A673 (cell line): ENCODE measurements at regions not wholly inside any gene's neighbourhood (a gene's known extent, or its start where the extent isn't known, plus 50 kb on each side); places are given as distances from the start of the nearest gene placed in this dataset.

Experiments used
- BruUV-seq: library from RNA; stranded (reverse); fragments of 400-500 nt; replicated peaks from 2 replicates; lab custom pipeline; 2021; lab: Mats Ljungman, UMichigan
- CTCF ChIA-PET: fragments of 300-600 bp; sonication (Branson Sonifier 250); formaldehyde crosslinking; loops from one replicate; lab custom pipeline; 2022; ENCODE audit warnings: antibody characterized with exemption; lab: Charles Lee
- POLR2A ChIA-PET: fragments of 300-600 bp; sonication (Branson Sonifier 250); formaldehyde crosslinking; loops from one replicate; lab custom pipeline; 2022; ENCODE audit warnings: antibody characterized with exemption; ENCODE audit not compliant: low non-redundant PET; lab: Charles Lee
- DNase-seq: peaks from one replicate; pipeline ENCODE4 v3.0.0-alpha.2; 2015; ENCODE audit warnings: low spot score
- H3K27ac ChIP-seq: fragments of 200-600 bp; sonication (generic); 2 replicates; pipeline ENCODE4 v1.5.1; 2016; ENCODE audit warnings: mixed run types, low read depth, mild to moderate bottlenecking, mixed read lengths, antibody characterized with exemption, low read length; ENCODE audit not compliant: poor library complexity, severe bottlenecking
- H3K27me3 ChIP-seq: fragments of 200-600 bp; sonication (generic); replicated peaks from 2 replicates; pipeline ENCODE4 v1.6.1; 2017; ENCODE audit warnings: mixed run types, low read depth, mild to moderate bottlenecking, mixed read lengths, antibody characterized with exemption, low read length; ENCODE audit not compliant: insufficient read depth, poor library complexity
- H3K36me3 ChIP-seq: fragments of 200-600 bp; sonication (generic); 2 replicates; pipeline ENCODE4 v1.6.1; 2016; ENCODE audit warnings: mixed run types, mild to moderate bottlenecking, mixed read lengths, antibody characterized with exemption, low read length; ENCODE audit not compliant: insufficient read depth, poor library complexity, severe bottlenecking
- H3K4me1 ChIP-seq: fragments of 200-600 bp; sonication (generic); 2 replicates; pipeline ENCODE4 v1.6.1; 2017; ENCODE audit warnings: mixed run types, mild to moderate bottlenecking, mixed read lengths, antibody characterized with exemption, low read length; ENCODE audit not compliant: insufficient read depth, poor library complexity, severe bottlenecking
- H3K4me3 ChIP-seq: fragments of 200-600 bp; sonication (generic); 2 replicates; pipeline ENCODE4 v1.5.1; 2016; ENCODE audit warnings: low read depth, mixed run types, mild to moderate bottlenecking, mixed read lengths, low read length; ENCODE audit not compliant: poor library complexity, severe bottlenecking
- H3K9me3 ChIP-seq: fragments of 200-600 bp; sonication (generic); 2 replicates; pipeline ENCODE4 v1.6.1; 2016; ENCODE audit warnings: mixed run types, low read depth, mild to moderate bottlenecking, mixed read lengths, antibody characterized with exemption, low read length; ENCODE audit not compliant: poor library complexity, severe bottlenecking
- CTCF ChIP-seq: fragments of 300-800, 200-600 bp; sonication (generic); conservative IDR thresholded peaks from 2 replicates; pipeline ENCODE4 v1.5.1; 2017; ENCODE audit warnings: low read depth, mild to moderate bottlenecking, antibody characterized with exemption, low read length, moderate library complexity, mixed read lengths
- EZH2 ChIP-seq: fragments of 200-600 bp; sonication (generic); IDR thresholded peaks from 2 replicates; pipeline ENCODE4 v1.6.1; 2017; ENCODE audit warnings: borderline replicate concordance, low read depth, mild to moderate bottlenecking, mixed read lengths, antibody characterized with exemption, low read length; ENCODE audit not compliant: poor library complexity, severe bottlenecking
- intact Hi-C: fragments of 100-400 bp; cut with micrococcal nuclease; formaldehyde crosslinking; loops from one replicate; pipeline ENCODE4 v1.10.0; 2022; ENCODE audit not compliant: unreplicated experiment

- CTCF ChIA-PET: no interaction called here
Observed at GRCh38 chr5:13248253-13248652, 696.2 kb downstream of the DNAH5 start.

GRCh38 chr5:13246053-13246452 lies 698.4 kb downstream of the DNAH5 start:
- H3K27ac ChIP-seq: no peak overlapping the region
- CTCF ChIA-PET: no interaction called here
- no TSS peak for BruUV-seq
- no peaks in the 10 kb centered on the region for H3K36me3 ChIP-seq
- intact Hi-C loops: no loop called here
- H3K9me3 ChIP-seq: peaks cover 18% of the 10 kb centered on the region
- H3K27me3 ChIP-seq: no peaks in the 10 kb centered on the region
- no peak overlapping the region for H3K4me3 ChIP-seq
- H3K4me1 ChIP-seq: no peaks in the 10 kb centered on the region
- no peak for DNase-seq
- TF ChIP-seq CTCF: no peak
- no peak for TF ChIP-seq EZH2
- POLR2A ChIA-PET: no interaction called here

More at GRCh38 chr5:13248253-13248652, 696.2 kb downstream of the DNAH5 start:
- Histone ChIP-seq H3K36me3 (no peaks in the 10 kb centered on the region), H3K4me1 (no peaks in the 10 kb centered on the region), H3K27me3 (no peaks in the 10 kb centered on the region), H3K9me3 (peaks cover 5% of the 10 kb centered on the region), H3K4me3 (no peak overlapping the region), H3K27ac (no peak overlapping the region)
- intact Hi-C loops: no loop called here
- DNase-seq: no peak
- no TSS peak for BruUV-seq
- TF ChIP-seq CTCF: no peak
- no peak for TF ChIP-seq EZH2
- POLR2A ChIA-PET: no interaction called here

- Histone ChIP-seq H3K9me3 (peaks cover 19% of the 10 kb centered on the region), H3K27me3 (no peaks in the 10 kb centered on the region), H3K4me3 (no peak overlapping the region), H3K36me3 (no peaks in the 10 kb centered on the region), H3K4me1 (no peaks in the 10 kb centered on the region), H3K27ac (no peak overlapping the region)
- TF ChIP-seq CTCF (no peak), EZH2 (no peak)
- no TSS peak for BruUV-seq
- POLR2A ChIA-PET: no interaction called here
- no peak for DNase-seq
- CTCF ChIA-PET: no interaction called here
- intact Hi-C loops: no loop called here
Observed at GRCh38 chr5:13244151-13244550, 700.3 kb downstream of the DNAH5 start.
